GM12891 (cell line): ENCODE measurements at regions not wholly inside any gene's neighbourhood (a gene's known extent, or its start where the extent isn't known, plus 50 kb on each side); places are given as distances from the start of the nearest gene placed in this dataset.

Source experiments
- DNase-seq: peaks from one replicate; pipeline ENCODE4 v3.0.0; 2011; ENCODE audit warnings: low spot score; ENCODE audit not compliant: insufficient read length
- FAIRE-seq: peaks from 2 replicates; lab custom pipeline; 2011; peaks lifted over from hg19 to GRCh38; lab: Jason Lieb, UNC
- PAX5 ChIP-seq: IDR thresholded peaks from 2 replicates; pipeline ENCODE4 v1.6.1; 2011; ENCODE audit warnings: low read length, moderate library complexity, mild to moderate bottlenecking; ENCODE audit not compliant: insufficient read depth, severe bottlenecking
- POLR2A ChIP-seq: IDR thresholded peaks from 2 replicates; pipeline ENCODE4 v1.6.1; 2011; ENCODE audit warnings: low read depth, low read length, control low read depth
- POLR2AphosphoS5 ChIP-seq: IDR thresholded peaks from 2 replicates; pipeline ENCODE4 v1.6.1; 2011; ENCODE audit warnings: low read depth, low read length, control low read depth
- POU2F2 ChIP-seq: IDR thresholded peaks from 2 replicates; pipeline ENCODE4 v1.6.1; 2011; ENCODE audit warnings: low read depth, mild to moderate bottlenecking, control low read depth, low read length, moderate library complexity
- SPI1 ChIP-seq: IDR thresholded peaks from 2 replicates; pipeline ENCODE4 v1.6.1; 2011; ENCODE audit warnings: low read depth, low read length, control low read depth
- TAF1 ChIP-seq: IDR thresholded peaks from 2 replicates; pipeline ENCODE4 v1.6.1; 2011; ENCODE audit warnings: low read depth, low read length, control low read depth

DNA sequence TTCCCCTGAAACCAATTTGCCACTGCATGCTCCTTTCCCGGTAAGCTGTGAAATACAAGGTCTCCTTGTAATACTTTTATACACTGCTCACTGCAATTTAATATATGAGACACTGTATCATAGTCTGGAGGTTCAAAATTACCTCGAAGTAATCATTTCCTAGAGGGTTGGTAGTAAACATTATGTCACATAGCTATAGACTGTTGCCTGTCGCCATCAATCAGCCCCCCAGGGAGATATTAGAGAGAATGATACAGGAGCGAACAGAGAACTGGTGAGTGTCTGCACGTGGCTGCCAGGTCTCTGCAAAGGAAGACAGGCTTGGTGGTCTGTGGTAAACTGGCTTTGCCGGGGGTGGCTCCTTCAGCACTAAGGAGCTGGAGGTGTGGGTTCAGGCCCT, 165.5 kb upstream of the WSCD2 start:
- TF ChIP-seq POLR2A = no peak
- TF ChIP-seq TAF1 = no peak
- TF ChIP-seq POU2F2 = no peak
- no peak for TF ChIP-seq PAX5
- TF ChIP-seq POLR2AphosphoS5 = no peak
- TF ChIP-seq SPI1 = no peak
- FAIRE-seq = no peak
- DNase-seq = no peak

DNA sequence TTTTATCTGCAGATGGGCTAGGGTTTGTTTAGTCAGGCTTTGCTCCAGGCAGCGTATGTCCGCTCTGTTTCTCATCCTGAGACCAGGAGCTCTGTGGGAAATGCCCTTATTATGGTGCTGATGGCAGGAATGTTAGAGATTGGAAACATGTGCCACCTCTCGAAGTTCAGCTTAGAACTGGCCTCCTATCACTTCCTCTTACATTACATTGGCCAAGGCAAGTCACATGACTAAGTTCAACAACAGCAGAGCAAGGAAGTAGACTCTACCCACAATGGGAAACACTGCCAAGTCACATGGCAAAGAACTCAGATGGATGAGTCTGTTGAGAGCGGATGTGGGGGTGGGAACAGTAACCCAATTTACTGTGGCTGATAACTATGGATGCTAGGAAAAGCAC, 161.9 kb upstream of the WSCD2 start:
- DNase-seq (no peak), FAIRE-seq (no peak)
- TF ChIP-seq POU2F2 (no peak), PAX5 (no peak), TAF1 (no peak), POLR2A (no peak), POLR2AphosphoS5 (no peak), SPI1 (no peak)

DNA sequence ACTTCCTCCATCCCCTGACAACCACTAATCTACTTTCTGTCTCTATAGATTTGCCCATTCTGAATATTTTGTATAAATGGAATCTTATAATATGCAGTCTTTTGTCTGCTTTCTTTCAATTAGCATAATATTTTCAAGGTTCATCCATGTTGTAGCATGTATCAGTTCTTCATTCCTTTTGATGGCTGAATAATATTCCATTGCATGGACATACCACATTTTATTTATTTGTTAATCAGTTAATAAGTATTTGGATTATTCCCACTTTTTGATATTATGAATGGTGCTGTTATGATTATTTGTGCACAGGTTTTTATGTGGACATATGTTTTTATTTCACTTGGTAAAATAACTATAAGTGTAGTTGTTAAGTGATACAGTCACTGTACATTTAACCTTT, 155.1 kb upstream of the WSCD2 start:
- no peak for DNase-seq
- TF ChIP-seq POLR2AphosphoS5 (no peak), TAF1 (no peak), PAX5 (no peak), SPI1 (no peak), POU2F2 (no peak), POLR2A (no peak)
- no peak for FAIRE-seq

DNA sequence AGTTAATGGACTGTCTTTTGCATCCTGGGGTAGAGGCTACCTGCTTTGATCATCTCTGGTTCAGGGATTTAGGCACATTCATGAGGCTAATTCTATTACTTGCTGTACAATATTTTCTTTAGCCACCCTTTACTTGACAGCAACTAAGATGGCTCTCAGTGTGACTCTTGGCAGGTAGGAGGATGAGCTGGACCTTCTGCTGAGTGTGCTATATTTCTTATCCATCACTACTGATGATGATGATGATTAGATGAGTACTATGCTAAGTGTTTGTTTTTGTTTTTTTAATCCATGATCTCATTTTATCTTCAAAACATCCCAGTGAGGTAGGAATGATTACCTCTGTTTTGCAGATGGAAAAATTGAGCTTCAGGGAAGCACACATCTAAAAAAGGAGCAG, 152.8 kb upstream of the WSCD2 start:
- no peak for FAIRE-seq
- DNase-seq = no peak

DNA sequence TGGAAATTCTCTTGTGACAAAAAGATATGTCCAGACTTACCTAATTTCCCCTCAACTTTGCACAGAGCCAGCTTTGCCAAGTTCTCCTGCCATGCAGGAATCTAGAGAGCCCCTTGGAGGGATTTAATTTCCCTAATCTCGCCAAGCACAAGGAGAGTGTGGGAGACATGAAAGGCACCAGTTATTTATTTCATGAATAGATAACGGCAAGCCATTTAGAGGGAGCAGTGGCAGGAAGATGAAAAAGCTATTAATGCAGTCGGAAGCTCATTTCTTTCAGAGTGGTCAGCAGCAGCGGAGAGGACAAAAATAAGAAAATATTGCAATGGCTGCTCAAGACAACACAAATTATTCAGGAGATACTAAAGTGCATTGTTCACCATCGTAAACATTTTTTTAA, 150.9 kb upstream of the WSCD2 start:
- no peak for FAIRE-seq
- no peak for DNase-seq
- TF ChIP-seq POLR2AphosphoS5 (no peak), TAF1 (no peak), SPI1 (no peak), POLR2A (no peak), POU2F2 (no peak), PAX5 (no peak)

More for the DNA sequence above, 152.8 kb upstream of the WSCD2 start:
- no peak for TF ChIP-seq POLR2AphosphoS5

DNA sequence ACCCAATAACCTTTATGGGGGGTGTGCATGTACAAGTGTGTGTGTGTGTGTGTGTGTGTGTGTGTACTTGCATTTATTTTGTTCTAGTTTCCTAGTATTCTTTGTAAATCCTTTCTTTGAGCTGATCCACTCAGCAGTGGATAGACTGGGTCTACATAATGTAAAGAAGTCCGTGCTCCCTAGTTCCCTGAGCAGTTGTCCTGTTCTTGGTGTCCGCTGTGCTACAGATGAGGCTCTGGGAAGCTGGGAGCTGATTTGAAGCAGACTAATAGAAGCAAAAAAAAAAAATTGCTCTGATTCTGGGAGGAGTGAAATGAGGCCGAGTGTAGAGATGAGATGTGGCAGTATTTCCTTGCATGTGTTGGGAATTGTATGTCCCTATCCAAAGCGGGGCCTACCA, 150.4 kb upstream of the WSCD2 start:
- FAIRE-seq (no peak), DNase-seq (no peak)
- no peak for TF ChIP-seq PAX5
- no peak for TF ChIP-seq POLR2A
- no peak for TF ChIP-seq POU2F2
- no peak for TF ChIP-seq TAF1
- TF ChIP-seq POLR2AphosphoS5 = no peak
- no peak for TF ChIP-seq SPI1

DNA sequence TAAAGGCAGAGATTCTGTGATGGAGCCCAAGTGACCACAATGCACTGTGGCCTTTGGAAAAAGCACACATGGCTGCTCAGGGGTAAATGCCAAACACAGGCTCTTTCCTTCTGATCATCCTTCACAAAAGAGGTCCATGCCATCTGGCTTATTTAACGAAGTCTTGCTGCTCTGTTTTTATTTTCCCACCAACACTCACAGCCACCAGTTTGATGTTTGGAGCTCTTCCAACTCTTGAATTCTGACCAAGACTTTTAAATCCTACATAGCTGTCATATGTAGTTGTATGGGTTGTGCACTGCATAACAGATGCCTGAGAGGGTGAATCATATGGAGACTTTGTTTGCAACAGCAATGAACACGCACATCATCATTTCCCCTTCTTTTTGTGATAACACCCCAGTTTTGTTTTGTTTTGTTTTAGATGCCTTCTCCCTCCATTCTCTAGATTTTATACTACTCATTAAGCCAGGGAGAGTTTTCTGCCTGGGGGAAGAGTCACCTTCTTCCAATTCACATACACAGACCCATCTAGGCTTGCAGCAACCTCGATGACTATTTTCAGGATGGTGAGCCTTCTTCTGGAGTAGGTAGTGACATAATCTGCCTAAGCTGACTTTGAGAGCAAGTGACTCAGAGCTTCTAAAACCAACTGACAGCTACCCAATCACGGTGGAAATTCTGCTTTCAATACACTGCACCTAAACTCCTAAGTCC, 145.2 kb upstream of the WSCD2 start:
- FAIRE-seq = no peak
- DNase-seq = no peak
- no peak for TF ChIP-seq PAX5
- no peak for TF ChIP-seq POLR2AphosphoS5
- TF ChIP-seq TAF1 = no peak
- no peak for TF ChIP-seq POLR2A
- no peak for TF ChIP-seq POU2F2
- no peak for TF ChIP-seq SPI1

DNA sequence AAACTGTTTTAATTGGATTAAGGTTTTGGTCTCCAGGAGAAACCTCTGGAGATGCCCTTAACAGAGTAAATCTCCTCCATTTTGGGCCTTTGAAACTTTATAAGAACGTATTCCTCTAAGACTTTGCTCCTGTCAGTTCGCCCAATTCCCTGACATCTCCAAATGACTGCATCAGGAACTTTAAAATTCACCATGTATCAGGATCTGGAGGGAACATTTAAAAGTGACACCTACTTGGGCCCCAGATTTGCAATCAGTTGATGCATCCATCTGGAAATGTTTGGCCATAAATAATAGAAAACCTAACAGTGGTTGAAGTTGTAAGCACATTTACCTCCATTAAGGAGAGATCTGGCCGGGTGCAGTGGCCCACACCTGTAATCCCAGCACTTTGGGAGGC, 144.1 kb upstream of the WSCD2 start:
- DNase-seq (no peak), FAIRE-seq (no peak)
- TF ChIP-seq POU2F2 = no peak

DNA sequence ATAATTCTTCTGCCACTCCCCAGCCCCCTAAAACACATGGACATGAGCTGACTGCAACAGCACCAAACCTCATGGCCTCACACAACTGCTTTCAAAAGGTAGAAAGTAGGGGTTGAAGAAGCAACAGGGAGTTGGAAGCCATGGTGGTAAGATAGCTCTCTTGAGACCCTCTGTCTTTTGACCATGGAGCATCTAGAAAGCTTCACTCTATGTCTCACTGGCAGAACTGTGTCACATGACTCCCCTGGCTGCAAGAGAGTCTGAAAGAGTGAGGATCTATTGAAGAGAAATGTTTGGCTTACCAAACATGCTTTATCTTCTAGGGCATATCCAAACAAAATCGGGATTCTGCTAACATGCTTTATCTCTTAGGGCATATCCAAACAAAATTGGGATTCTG, 142.9 kb upstream of the WSCD2 start:
- no peak for FAIRE-seq
- DNase-seq = no peak
- TF ChIP-seq POU2F2 (no peak), SPI1 (no peak), PAX5 (no peak), TAF1 (no peak), POLR2AphosphoS5 (no peak), POLR2A (no peak)

DNA sequence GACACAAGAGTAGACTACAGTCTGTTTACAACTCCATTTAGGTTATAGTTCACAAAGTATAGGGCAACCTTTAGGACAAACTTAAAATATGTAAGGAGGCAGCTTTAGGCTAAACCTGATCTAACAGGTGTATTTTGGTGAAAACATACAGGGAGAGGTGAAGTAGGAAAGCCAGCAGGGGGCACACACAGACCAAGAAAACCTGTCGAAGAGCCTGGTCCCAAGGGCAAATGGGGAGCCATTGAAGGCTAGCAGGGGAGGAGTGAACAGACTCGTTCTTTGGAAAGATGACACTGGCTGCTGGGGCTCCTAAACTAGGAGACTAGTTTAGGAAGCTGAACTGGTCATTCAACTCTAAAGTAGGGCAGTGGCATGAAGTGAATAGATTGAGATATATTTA, 138.8 kb upstream of the WSCD2 start:
- peak; percentile 38 for FAIRE-seq
- no peak for TF ChIP-seq SPI1
- TF ChIP-seq TAF1 = no peak
- no peak for TF ChIP-seq POLR2A
- TF ChIP-seq POU2F2 = no peak
- no peak for TF ChIP-seq PAX5
- TF ChIP-seq POLR2AphosphoS5 = no peak
- DNase-seq = peak; percentile 4

DNA sequence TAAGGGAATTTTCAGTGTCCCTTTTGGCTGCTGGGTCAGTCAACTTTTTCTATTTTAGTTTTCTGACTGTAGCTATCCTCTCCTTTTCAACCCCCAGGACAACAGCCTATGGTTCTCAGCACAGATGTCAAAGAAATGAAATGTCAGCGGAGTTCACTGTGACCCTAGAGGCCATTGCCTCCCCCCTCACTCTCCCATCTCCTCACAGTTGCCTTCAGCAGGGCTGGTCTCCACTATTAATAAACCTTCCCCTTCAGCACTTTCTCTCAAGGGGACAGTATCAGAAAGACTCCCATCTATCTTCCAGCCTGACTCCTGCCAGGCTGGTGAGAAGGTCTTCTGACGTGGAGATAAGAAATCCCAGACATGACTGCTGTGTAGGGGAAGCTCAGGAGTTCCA, 137.1 kb upstream of the WSCD2 start:
- FAIRE-seq (no peak), DNase-seq (no peak)
- no peak for TF ChIP-seq POU2F2
- no peak for TF ChIP-seq SPI1
- TF ChIP-seq TAF1 = no peak
- no peak for TF ChIP-seq POLR2A
- TF ChIP-seq POLR2AphosphoS5 = no peak
